Fibroblast of pulmonary artery (primary cell): ENCODE measurements at regions not wholly inside any gene's neighbourhood (a gene's known extent, or its start where the extent isn't known, plus 50 kb on each side); places are given as distances from the start of the nearest gene placed in this dataset.
"Not testable (repeated sequence)": the region's sequence is repeated elsewhere in the genome, so short reads cannot be mapped to it uniquely, and the experiment has no call there.

Experiments
- DNase-seq: peaks from one replicate; pipeline ENCODE4 v3.0.0-alpha.2; 2010; ENCODE audit warnings: low read depth
- H3K4me3 ChIP-seq: replicated peaks from 2 replicates; pipeline ENCODE4 v1.5.1; 2011; ENCODE audit warnings: low read depth, mild to moderate bottlenecking, control low read depth, low read length, moderate library complexity
- CTCF ChIP-seq: IDR thresholded peaks from 2 replicates; pipeline ENCODE4 v1.5.1; 2011; ENCODE audit warnings: mild to moderate bottlenecking, control low read depth, low read length, inconsistent platforms; ENCODE audit errors: missing control alignments

- TF ChIP-seq CTCF, result no peak
- no peak overlapping the region for H3K4me3 ChIP-seq
- no peak for DNase-seq
Measured at GRCh38 chr10:117442521-117442920, 67.3 kb upstream of the PDZD8 start.

- no peak for TF ChIP-seq CTCF
- H3K4me3 ChIP-seq, result no peak overlapping the region
- DNase-seq, result peak; percentile 64
Measured at GRCh38 chr10:117441812-117442443, 66.7 kb upstream of the PDZD8 start.

- TF ChIP-seq CTCF, result no peak
- DNase-seq, result no peak
- no peak overlapping the region for H3K4me3 ChIP-seq
Measured at GRCh38 chr10:117441361-117441760, 66.1 kb upstream of the PDZD8 start.

GRCh38 chr10:117439243-117439912 lies 64.1 kb upstream of the PDZD8 start:
- no peak for TF ChIP-seq CTCF
- peak; percentile 85 for DNase-seq
- no peak overlapping the region for H3K4me3 ChIP-seq

- no peak for DNase-seq
- TF ChIP-seq CTCF, result no peak
Measured at GRCh38 chr10:117432866-117433265, 57.6 kb upstream of the PDZD8 start.

DNA sequence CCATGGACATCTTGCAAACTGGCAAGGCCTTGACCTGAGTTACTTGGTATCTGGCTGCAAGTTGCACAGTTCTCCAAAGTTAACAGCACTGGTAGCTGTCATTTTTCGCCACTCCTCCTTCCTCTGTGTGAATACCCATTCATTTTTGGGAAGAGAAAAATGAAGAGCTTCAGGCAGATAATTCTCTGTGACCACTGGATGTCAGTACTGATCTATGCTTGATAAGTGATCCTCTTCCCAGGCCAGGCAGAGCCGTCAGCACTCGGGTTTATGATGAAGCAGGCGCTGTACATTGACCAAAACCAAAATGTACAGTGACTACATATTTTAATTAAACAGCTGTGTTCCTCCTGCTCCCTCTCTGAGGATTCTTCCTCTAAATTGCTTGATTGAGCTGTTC lies 55.9 kb upstream of the PDZD8 start:
- DNase-seq, result no peak
- no peak overlapping the region for H3K4me3 ChIP-seq
- TF ChIP-seq CTCF, result no peak

More at GRCh38 chr10:117432866-117433265, 57.6 kb upstream of the PDZD8 start:
- no peak overlapping the region for H3K4me3 ChIP-seq

GRCh38 chr10:117430535-117430934 lies 55.3 kb upstream of the PDZD8 start:
- not testable (repeated sequence) for DNase-seq, H3K4me3 ChIP-seq
